ENCODE measurements at regions not wholly inside any gene's neighbourhood (a gene's known extent, or its start where the extent isn't known, plus 50 kb on each side); places are given as distances from the start of the nearest gene placed in this dataset.

DNA sequence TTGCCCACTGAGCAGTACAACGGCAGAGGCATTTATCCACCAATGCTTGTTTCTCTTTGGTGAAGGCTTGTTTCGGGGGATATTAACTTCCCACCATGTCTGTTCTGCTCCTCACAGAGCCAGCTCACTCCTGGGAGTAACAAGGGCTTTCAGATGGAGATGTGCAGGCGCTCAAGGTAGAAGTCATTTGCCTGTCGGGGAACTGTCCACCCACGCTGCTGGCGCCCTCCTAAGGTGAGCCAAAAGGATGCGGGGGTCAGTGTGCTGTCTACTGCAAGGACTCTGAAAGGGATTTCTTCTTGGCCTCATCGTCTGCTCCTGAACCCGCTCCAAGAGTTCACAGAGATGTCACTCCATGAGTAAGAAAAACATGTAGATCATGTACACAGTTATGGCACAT is 57.0 kb upstream of the CYRIA start:
- TF ChIP-seq EZH2phosphoT487 (IDR thresholded peaks at IDR 0.05; ENCODE audit: low read length) (no peak), EZH2 (optimal IDR thresholded peaks at IDR 0.05; ENCODE audit: low read depth, low read length) (no peak)
- TF ChIP-seq, protein P1, sequence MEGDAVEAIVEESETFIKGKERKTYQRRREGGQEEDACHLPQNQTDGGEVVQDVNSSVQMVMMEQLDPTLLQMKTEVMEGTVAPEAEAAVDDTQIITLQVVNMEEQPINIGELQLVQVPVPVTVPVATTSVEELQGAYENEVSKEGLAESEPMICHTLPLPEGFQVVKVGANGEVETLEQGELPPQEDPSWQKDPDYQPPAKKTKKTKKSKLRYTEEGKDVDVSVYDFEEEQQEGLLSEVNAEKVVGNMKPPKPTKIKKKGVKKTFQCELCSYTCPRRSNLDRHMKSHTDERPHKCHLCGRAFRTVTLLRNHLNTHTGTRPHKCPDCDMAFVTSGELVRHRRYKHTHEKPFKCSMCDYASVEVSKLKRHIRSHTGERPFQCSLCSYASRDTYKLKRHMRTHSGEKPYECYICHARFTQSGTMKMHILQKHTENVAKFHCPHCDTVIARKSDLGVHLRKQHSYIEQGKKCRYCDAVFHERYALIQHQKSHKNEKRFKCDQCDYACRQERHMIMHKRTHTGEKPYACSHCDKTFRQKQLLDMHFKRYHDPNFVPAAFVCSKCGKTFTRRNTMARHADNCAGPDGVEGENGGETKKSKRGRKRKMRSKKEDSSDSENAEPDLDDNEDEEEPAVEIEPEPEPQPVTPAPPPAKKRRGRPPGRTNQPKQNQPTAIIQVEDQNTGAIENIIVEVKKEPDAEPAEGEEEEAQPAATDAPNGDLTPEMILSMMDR (IDR thresholded peaks at IDR 0.05; ENCODE audit: low read length) = no peak
